GM12872 (cell line): ENCODE measurements at regions not wholly inside any gene's neighbourhood (a gene's known extent, or its start where the extent isn't known, plus 50 kb on each side); places are given as distances from the start of the nearest gene placed in this dataset.

Source experiments
- CTCF ChIP-seq: IDR thresholded peaks from 3 replicates; pipeline ENCODE4 v1.5.1; 2011; ENCODE audit warnings: low read depth, mild to moderate bottlenecking, low read length, moderate library complexity; ENCODE audit not compliant: insufficient read depth

- no peak for TF ChIP-seq CTCF
Measured at GRCh38 chr7:10688544-10688943, 285.1 kb upstream of the PHF14 start.

DNA sequence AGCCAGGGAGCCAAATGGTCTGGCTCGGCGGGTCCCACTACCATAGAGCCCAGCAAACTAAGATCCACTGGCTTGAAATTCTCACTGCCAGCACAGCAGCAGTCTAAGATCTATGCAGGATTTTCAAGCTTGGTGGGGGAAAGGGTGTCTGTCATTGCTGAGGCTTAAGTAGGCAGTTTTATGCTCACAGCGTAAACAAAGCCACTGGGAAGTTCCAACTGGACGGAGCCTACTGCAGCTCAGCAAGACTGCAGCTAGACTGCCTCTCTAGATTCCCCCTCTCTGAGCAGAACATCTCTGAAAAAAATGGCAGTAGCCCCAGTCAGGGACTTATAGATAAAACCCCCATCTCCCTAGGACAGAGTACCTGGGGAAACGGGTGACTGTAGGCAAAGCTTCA lies 277.6 kb upstream of the PHF14 start:
- no peak for TF ChIP-seq CTCF

- no peak for TF ChIP-seq CTCF
Measured at GRCh38 chr7:10703059-10703458, 270.6 kb upstream of the PHF14 start.

- no peak for TF ChIP-seq CTCF
Measured at GRCh38 chr7:10703981-10704380, 269.7 kb upstream of the PHF14 start.

GRCh38 chr7:10704653-10705052 lies 269.0 kb upstream of the PHF14 start:
- no peak for TF ChIP-seq CTCF

DNA sequence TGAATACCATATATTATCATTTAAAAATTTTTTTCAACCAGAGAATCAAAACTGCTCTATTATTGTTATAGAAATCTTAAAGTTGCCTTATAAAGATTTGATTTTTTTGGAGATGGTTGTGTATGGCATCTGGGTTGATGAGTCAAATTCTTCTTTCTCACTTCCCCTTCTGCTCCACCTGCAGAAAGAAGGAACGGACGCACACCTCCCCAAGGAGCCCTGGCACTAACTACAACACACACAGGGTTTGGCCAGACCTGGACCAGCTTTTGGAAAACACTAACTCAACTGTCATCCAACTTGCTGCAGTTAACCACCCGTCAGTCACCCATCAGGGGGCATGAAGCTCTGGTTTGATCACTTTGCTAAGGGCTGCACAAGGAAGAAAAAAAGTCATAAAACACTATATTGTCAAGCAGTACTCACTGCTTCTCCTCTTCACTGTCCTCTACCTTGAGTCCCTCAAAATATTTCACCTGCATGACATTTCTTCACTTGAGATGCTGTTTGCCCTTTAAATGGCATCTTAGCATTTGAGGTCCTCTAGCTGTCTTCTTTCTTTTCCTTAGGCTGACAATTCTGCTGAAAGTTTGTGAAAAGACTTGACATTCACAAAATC lies 266.7 kb upstream of the PHF14 start:
- TF ChIP-seq CTCF = no peak

DNA sequence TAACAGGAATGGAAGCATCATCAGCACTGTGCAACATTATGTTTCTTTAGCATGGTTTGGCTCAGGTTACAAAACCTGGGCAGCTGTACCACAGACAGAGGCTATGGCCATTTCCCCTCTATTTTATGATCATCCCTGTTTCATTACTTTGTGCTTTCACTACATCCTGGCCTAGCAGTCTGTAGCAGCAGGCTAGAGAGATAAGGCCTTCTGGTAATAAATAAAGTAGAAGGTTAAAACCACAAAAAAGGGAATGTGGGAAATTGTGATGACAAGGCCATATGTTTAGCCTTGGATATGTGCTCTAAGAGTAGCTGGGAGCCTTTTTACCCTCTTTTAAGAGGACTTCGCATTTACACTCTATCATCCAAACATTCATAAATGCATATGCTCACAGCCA lies 266.2 kb upstream of the PHF14 start:
- no peak for TF ChIP-seq CTCF

DNA sequence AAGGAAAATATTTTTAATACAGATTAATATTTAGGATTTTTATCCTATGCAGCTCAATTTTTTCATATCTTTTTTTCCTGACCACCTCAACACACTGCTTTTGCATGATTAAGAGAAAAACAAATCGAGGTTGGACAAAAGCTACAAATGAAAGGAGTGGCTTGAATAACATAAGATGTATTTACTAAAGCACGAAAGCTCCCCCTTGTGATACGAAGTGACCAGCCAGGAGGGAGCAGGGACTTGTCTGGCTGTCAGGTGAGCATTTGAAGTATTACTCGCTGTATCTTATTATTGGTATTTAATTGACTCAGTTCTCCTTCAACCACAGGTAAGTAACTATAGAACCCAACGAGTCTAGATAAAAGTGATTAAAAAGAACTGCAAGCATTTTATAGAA lies 265.2 kb upstream of the PHF14 start:
- 0 out of 3 replicates have a peak, but pooled peaks have one; percentile 7 for TF ChIP-seq CTCF
